ENCODE measurements at regions not wholly inside any gene's neighbourhood (a gene's known extent, or its start where the extent isn't known, plus 50 kb on each side); places are given as distances from the start of the nearest gene placed in this dataset.

DNA sequence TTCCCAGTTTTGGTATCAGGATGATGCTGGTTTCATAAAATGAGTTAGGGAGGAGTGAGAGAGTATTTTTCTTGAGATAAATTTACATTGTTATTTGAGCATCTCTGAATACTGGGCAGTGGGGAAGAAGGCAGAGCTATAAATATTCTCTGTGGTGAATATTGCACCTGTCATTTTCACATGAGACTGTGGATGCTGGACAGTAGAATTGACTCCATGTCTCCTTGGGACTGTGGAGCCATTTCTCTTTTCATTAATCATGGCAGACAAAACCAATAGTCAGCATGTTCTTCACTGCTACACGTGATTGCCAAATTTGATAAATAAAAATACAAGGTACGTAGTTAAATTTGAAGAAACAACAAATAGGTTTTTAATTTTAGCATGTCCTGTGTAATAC, 81.2 kb upstream of the PHACTR1 start:
- H3K4me3 ChIP-seq (ENCODE audit: low read depth, low read length, poor library complexity, severe bottlenecking): no peak overlapping the region
- DNase-seq (ENCODE audit: low spot score): no peak
- TF ChIP-seq EZH2 (IDR thresholded peaks at IDR 0.05; ENCODE audit: borderline replicate concordance, low read depth, low read length, poor library complexity, severe bottlenecking): no peak
- TF ChIP-seq CTCF (conservative IDR thresholded peaks at IDR 0.05; ENCODE audit: low read depth, low read length): no peak
- H3K36me3 ChIP-seq (ENCODE audit: insufficient read depth, low read length, poor library complexity, severe bottlenecking): no peaks in the 10 kb centered on the region
- H3K9me3 ChIP-seq (ENCODE audit: low read depth, low read length, poor library complexity, severe bottlenecking): peaks cover 4% of the 10 kb centered on the region
- H3K4me1 ChIP-seq (ENCODE audit: insufficient read depth, low read length, poor library complexity, severe bottlenecking): no peaks in the 10 kb centered on the region
- H3K27me3 ChIP-seq (replicated peaks; ENCODE audit: insufficient read depth, low read depth, low read length, poor library complexity): no peaks in the 10 kb centered on the region
- no peak overlapping the region for H3K27ac ChIP-seq (ENCODE audit: low read depth, low read length, poor library complexity, severe bottlenecking)
- CTCF ChIA-PET: interaction anchor here (0.8 kb wide), 1 partner anchor 8 kb away, joined by 3 read pairs; no protein-coding TSS in a partner anchor
- intact Hi-C loops (cut with micrococcal nuclease; ENCODE audit: unreplicated experiment): no loop called here
- BruUV-seq (replicated peaks): no TSS peak
- POLR2A ChIA-PET (ENCODE audit: low non-redundant PET): no interaction called here

- CTCF ChIA-PET: interaction anchor here (0.8 kb wide), 1 partner anchor 8 kb away, joined by 3 read pairs; no protein-coding TSS in a partner anchor
- Histone ChIP-seq H3K27ac (ENCODE audit: low read depth, low read length, poor library complexity, severe bottlenecking) (no peak overlapping the region), H3K36me3 (ENCODE audit: insufficient read depth, low read length, poor library complexity, severe bottlenecking) (no peaks in the 10 kb centered on the region), H3K4me1 (ENCODE audit: insufficient read depth, low read length, poor library complexity, severe bottlenecking) (no peaks in the 10 kb centered on the region), H3K4me3 (ENCODE audit: low read depth, low read length, poor library complexity, severe bottlenecking) (no peak overlapping the region), H3K9me3 (ENCODE audit: low read depth, low read length, poor library complexity, severe bottlenecking) (peaks cover 4% of the 10 kb centered on the region), H3K27me3 (replicated peaks; ENCODE audit: insufficient read depth, low read depth, low read length, poor library complexity) (no peaks in the 10 kb centered on the region)
- POLR2A ChIA-PET (ENCODE audit: low non-redundant PET): no interaction called here
- DNase-seq (ENCODE audit: low spot score): peak; percentile 36
- intact Hi-C loops (cut with micrococcal nuclease; ENCODE audit: unreplicated experiment): no loop called here
- BruUV-seq (replicated peaks): no TSS peak
- TF ChIP-seq EZH2 (IDR thresholded peaks at IDR 0.05; ENCODE audit: borderline replicate concordance, low read depth, low read length, poor library complexity, severe bottlenecking) (no peak), CTCF (conservative IDR thresholded peaks at IDR 0.05; ENCODE audit: low read depth, low read length) (no peak)
These were observed 80.8 kb upstream of the PHACTR1 start for GRCh38 chr6:12635813-12636212.

- H3K36me3 ChIP-seq (ENCODE audit: insufficient read depth, low read length, poor library complexity, severe bottlenecking): no peaks in the 10 kb centered on the region
- H3K9me3 ChIP-seq (ENCODE audit: low read depth, low read length, poor library complexity, severe bottlenecking): peaks cover 4% of the 10 kb centered on the region
- CTCF ChIA-PET: interaction anchor here (0.8 kb wide), 1 partner anchor 9 kb away, joined by 3 read pairs; no protein-coding TSS in a partner anchor
- no peak for TF ChIP-seq EZH2 (IDR thresholded peaks at IDR 0.05; ENCODE audit: borderline replicate concordance, low read depth, low read length, poor library complexity, severe bottlenecking)
- TF ChIP-seq CTCF (conservative IDR thresholded peaks at IDR 0.05; ENCODE audit: low read depth, low read length): peak; percentile 34; the same call in 1 of the 2 replicates
- POLR2A ChIA-PET (ENCODE audit: low non-redundant PET): no interaction called here
- no TSS peak for BruUV-seq (replicated peaks)
- H3K4me3 ChIP-seq (ENCODE audit: low read depth, low read length, poor library complexity, severe bottlenecking): no peak overlapping the region
- no peaks in the 10 kb centered on the region for H3K4me1 ChIP-seq (ENCODE audit: insufficient read depth, low read length, poor library complexity, severe bottlenecking)
- no peak overlapping the region for H3K27ac ChIP-seq (ENCODE audit: low read depth, low read length, poor library complexity, severe bottlenecking)
- peak; percentile 38 for DNase-seq (ENCODE audit: low spot score)
- H3K27me3 ChIP-seq (replicated peaks; ENCODE audit: insufficient read depth, low read depth, low read length, poor library complexity): no peaks in the 10 kb centered on the region
- intact Hi-C loops (cut with micrococcal nuclease; ENCODE audit: unreplicated experiment): no loop called here
These were observed 80.2 kb upstream of the PHACTR1 start for GRCh38 chr6:12636336-12636735.
